GM19438 (cell line): ENCODE measurements at regions not wholly inside any gene's neighbourhood (a gene's known extent, or its start where the extent isn't known, plus 50 kb on each side); places are given as distances from the start of the nearest gene placed in this dataset.
"Not testable (repeated sequence)": the region's sequence is repeated elsewhere in the genome, so short reads cannot be mapped to it uniquely, and the experiment has no call there.

Experiments
- ATAC-seq: cut with Tn5 transposase; IDR thresholded peaks from one replicate; pipeline ENCODE4 v1.9.1; 2021; ENCODE audit warnings: low read depth; ENCODE audit not compliant: unreplicated experiment

GRCh38 chr3:193800138-193801043, 207.4 kb downstream of the OPA1 start:
- ATAC-seq, result no peak

- no peak for ATAC-seq
Measured at GRCh38 chr3:193801097-193801496, 208.1 kb downstream of the OPA1 start.

- ATAC-seq, result no peak
Measured at GRCh38 chr3:193803288-193803687, 210.3 kb downstream of the OPA1 start.

- ATAC-seq, result no peak
Measured at GRCh38 chr3:193805448-193805847, 212.4 kb downstream of the OPA1 start.

- no peak for ATAC-seq
Measured at GRCh38 chr3:193808317-193808716, 215.3 kb downstream of the OPA1 start.

GRCh38 chr3:193809106-193809505, 216.1 kb downstream of the OPA1 start:
- no peak for ATAC-seq

GRCh38 chr3:193812078-193812725, 219.2 kb downstream of the OPA1 start:
- no peak for ATAC-seq

- ATAC-seq, result no peak
Measured at GRCh38 chr3:193812791-193813500, 219.9 kb downstream of the OPA1 start.

GRCh38 chr3:193813501-193813830, 220.5 kb downstream of the OPA1 start:
- ATAC-seq, result no peak

- no peak for ATAC-seq
Measured at GRCh38 chr3:193814166-193814892, 221.3 kb downstream of the OPA1 start.

- ATAC-seq, result no peak
Measured at GRCh38 chr3:193815246-193816027, 222.4 kb downstream of the OPA1 start.

- ATAC-seq, result no peak
Measured at GRCh38 chr3:193816028-193816395, 223.0 kb downstream of the OPA1 start.

GRCh38 chr3:193816656-193817311, 223.8 kb downstream of the OPA1 start:
- ATAC-seq, result no peak

- ATAC-seq, result no peak
Measured at GRCh38 chr3:193819117-193820010, 226.4 kb downstream of the OPA1 start.

- ATAC-seq, result no peak
Measured at GRCh38 chr3:193821151-193821668, 228.2 kb downstream of the OPA1 start.

GRCh38 chr3:193822492-193823212, 229.6 kb downstream of the OPA1 start:
- ATAC-seq, result no peak

- not testable (repeated sequence) for ATAC-seq
Measured at GRCh38 chr3:193823213-193823605, 230.2 kb downstream of the OPA1 start.

GRCh38 chr3:193824365-193824764, 231.4 kb downstream of the OPA1 start:
- no peak for ATAC-seq
